SK-N-SH (cell line): ENCODE measurements at regions not wholly inside any gene's neighbourhood (a gene's known extent, or its start where the extent isn't known, plus 50 kb on each side); places are given as distances from the start of the nearest gene placed in this dataset.

Experiments
- CTCF ChIA-PET: fragments of 300-600, 350-600 bp; formaldehyde crosslinking; extraction: SDS; loops from one replicate; lab custom pipeline; 2021; lab: Yijun Ruan, JAX
- POLR2A ChIA-PET: fragments of 350-600 bp; sonication (Branson Sonifier 250); formaldehyde crosslinking; extraction: SDS; loops from one replicate; lab custom pipeline; 2020; ENCODE audit warnings: antibody characterized with exemption, inconsistent platforms; lab: Yijun Ruan, JAX
- DNase-seq: peaks from one replicate; pipeline ENCODE4 v3.0.0; 2012
- H2AFZ ChIP-seq: fragments of 200-600 bp; sonication (generic); 2 replicates; pipeline ENCODE4 v1.8.1; 2016; ENCODE audit warnings: antibody characterized with exemption, mild to moderate bottlenecking, low read depth
- H3F3A ChIP-seq: fragments of 200-600 bp; sonication (generic); replicated peaks from 2 replicates; pipeline ENCODE3; 2016; ENCODE audit warnings: antibody characterized with exemption, mild to moderate bottlenecking; ENCODE audit not compliant: insufficient read depth
- H3K27ac ChIP-seq, 2 experiments: fragments of 200-500 bp in 1 of 2; fragments of 200-600 bp in 1 of 2; sonication (Bioruptor generic) in 1 of 2; sonication (generic), shearing (Covaris generic) in 1 of 2; 2 replicates each; pipeline versions ENCODE4 v1.5.1 to v1.6.1; 2014 to 2016; ENCODE audit warnings: low read depth in 2 of 2, inconsistent platforms in 1 of 2, low read length in 1 of 2, mild to moderate bottlenecking in 1 of 2, mixed read lengths in 1 of 2
- H3K27me3 ChIP-seq: fragments of 200-600 bp; sonication (generic), shearing (Covaris generic); 2 replicates; pipeline ENCODE4 v1.6.1; 2016; ENCODE audit warnings: mixed run types; ENCODE audit not compliant: insufficient read depth
- H3K36me3 ChIP-seq, 2 experiments: fragments of 200-500 bp in 1 of 2; fragments of 200-600 bp in 1 of 2; sonication (Bioruptor generic) in 1 of 2; sonication (generic) in 1 of 2; replicated peaks in 1 of 2; 2 replicates each; pipeline versions ENCODE3 to v1.5.1; 2014 to 2016; ENCODE audit warnings: low read length in 1 of 2, mild to moderate bottlenecking in 1 of 2; ENCODE audit not compliant: insufficient read depth in 2 of 2, control insufficient read depth in 1 of 2
- H3K4me1 ChIP-seq, 2 experiments: fragments of 200-500 bp in 1 of 2; fragments of 200-600 bp in 1 of 2; sonication (Bioruptor generic) in 1 of 2; sonication (generic), shearing (Covaris generic) in 1 of 2; 2 replicates each; pipeline versions ENCODE4 v1.5.1 to v1.6.1; 2014 to 2016; ENCODE audit warnings: low read depth in 1 of 2, low read length in 1 of 2, mixed run types in 1 of 2; ENCODE audit not compliant: insufficient read depth in 2 of 2, control insufficient read depth in 1 of 2
- H3K4me2 ChIP-seq: fragments of 200-600 bp; sonication (generic), shearing (Covaris generic); 2 replicates; pipeline ENCODE4 v1.6.1; 2017; ENCODE audit warnings: mixed run types
- H3K4me3 ChIP-seq, 2 experiments: fragments of 200-500 bp in 1 of 2; fragments of 200-600 bp in 1 of 2; sonication (Bioruptor generic) in 1 of 2; sonication (generic), shearing (Covaris generic) in 1 of 2; 2 replicates each; pipeline versions ENCODE4 v1.5.1 to v1.8.1; 2014 to 2016; ENCODE audit warnings: low read depth in 2 of 2, inconsistent platforms in 1 of 2, low read length in 1 of 2, mild to moderate bottlenecking in 1 of 2, mixed read lengths in 1 of 2, moderate library complexity in 1 of 2
- H3K79me2 ChIP-seq: fragments of 200-600 bp; sonication (generic); 2 replicates; pipeline ENCODE4 v1.8.1; 2017; ENCODE audit warnings: mild to moderate bottlenecking; ENCODE audit not compliant: insufficient read depth
- H3K9ac ChIP-seq: fragments of 200-600 bp; sonication (generic); 2 replicates; pipeline ENCODE4 v1.6.1; 2017; ENCODE audit warnings: mixed run types
- H3K9me2 ChIP-seq: fragments of 200-600 bp; sonication (generic); 2 replicates; pipeline ENCODE4 v1.6.1; 2017; ENCODE audit warnings: mixed run types
- H3K9me3 ChIP-seq: fragments of 200-600 bp; sonication (generic); 2 replicates; pipeline ENCODE4 v1.6.1; 2017; ENCODE audit warnings: mixed run types, mild to moderate bottlenecking, moderate library complexity
- H4K20me1 ChIP-seq: fragments of 200-600 bp; sonication (generic); 2 replicates; pipeline ENCODE4 v1.6.1; 2017; ENCODE audit warnings: mild to moderate bottlenecking, mixed run types; ENCODE audit not compliant: insufficient read depth
- CHD2 ChIP-seq: fragments of 150-350 bp; IDR thresholded peaks from 2 replicates; pipeline ENCODE4 v1.6.1; 2018; ENCODE audit warnings: low read length; ENCODE audit not compliant: partially characterized antibody
- ELF1 ChIP-seq: IDR thresholded peaks from 2 replicates; pipeline ENCODE4 v1.4.0; 2012
- EZH2phosphoT487 ChIP-seq: fragments of 200-600 bp; sonication (generic); IDR thresholded peaks from 2 replicates; pipeline ENCODE4 v1.6.1; 2017; ENCODE audit warnings: low read depth, mixed run types, mild to moderate bottlenecking, antibody characterized with exemption, moderate library complexity, borderline replicate concordance
- FOSL2 ChIP-seq: IDR thresholded peaks from 2 replicates; pipeline ENCODE4 v1.4.0; 2012; ENCODE audit warnings: low read depth, mild to moderate bottlenecking, moderate library complexity, borderline replicate concordance
- FOXJ3 ChIP-seq: sonication (generic); formaldehyde crosslinking; IDR thresholded peaks from 2 replicates; pipeline ENCODE4 v1.5.1; 2020; ENCODE audit warnings: mild to moderate bottlenecking, missing genetic modification reagents
- FOXM1 ChIP-seq: IDR thresholded peaks from 2 replicates; pipeline ENCODE4 v1.4.0; 2012; ENCODE audit warnings: low read depth, mild to moderate bottlenecking
- GATA2 ChIP-seq: sonication (generic); formaldehyde crosslinking; IDR thresholded peaks from 2 replicates; pipeline ENCODE4 v1.5.0; 2020; ENCODE audit warnings: mild to moderate bottlenecking, missing genetic modification reagents
- JUND ChIP-seq: IDR thresholded peaks from 2 replicates; pipeline ENCODE4 v1.4.0; 2012
- MEF2A ChIP-seq: IDR thresholded peaks from 2 replicates; pipeline ENCODE4 v1.4.0; 2012; ENCODE audit warnings: low read depth, borderline replicate concordance
- MXI1 ChIP-seq: IDR thresholded peaks from 2 replicates; pipeline ENCODE4 v1.6.1; 2012; ENCODE audit warnings: mild to moderate bottlenecking, low read depth, low read length, improper control_type of control experiment
- PBX3 ChIP-seq: IDR thresholded peaks from 2 replicates; pipeline ENCODE4; 2012
- POLR2AphosphoS5 ChIP-seq: IDR thresholded peaks from 2 replicates; pipeline ENCODE4 v1.6.1; 2012; ENCODE audit warnings: low read depth, low read length
- RAD21 ChIP-seq: IDR thresholded peaks from 2 replicates; pipeline ENCODE4 v1.6.1; 2012; ENCODE audit warnings: mild to moderate bottlenecking, low read length
- RCOR1 ChIP-seq: fragments of 150-350 bp; IDR thresholded peaks from 2 replicates; pipeline ENCODE4 v1.6.1; 2017; ENCODE audit warnings: antibody characterized with exemption, low read length
- REST ChIP-seq: IDR thresholded peaks from 2 replicates; pipeline ENCODE4 v1.6.1; 2012; ENCODE audit warnings: mild to moderate bottlenecking, low read depth, low read length, moderate library complexity
- RFX5 ChIP-seq: IDR thresholded peaks from 2 replicates; pipeline ENCODE4 v1.6.1; 2012; ENCODE audit warnings: mild to moderate bottlenecking, improper control_type of control experiment, low read length
- SIN3A ChIP-seq: IDR thresholded peaks from 2 replicates; pipeline ENCODE4 v1.6.1; 2012; ENCODE audit warnings: low read depth, mild to moderate bottlenecking, low read length, moderate library complexity, borderline replicate concordance
- SMC3 ChIP-seq: IDR thresholded peaks from 2 replicates; pipeline ENCODE4 v1.6.1; 2012; ENCODE audit warnings: low read depth, low read length, improper control_type of control experiment
- TAF1 ChIP-seq: IDR thresholded peaks from 2 replicates; pipeline ENCODE4 v1.6.1; 2012; ENCODE audit warnings: low read depth, mild to moderate bottlenecking, low read length, moderate library complexity, borderline replicate concordance
- TCF12 ChIP-seq: IDR thresholded peaks from 2 replicates; pipeline ENCODE4 v1.4.0; 2012
- TEAD4 ChIP-seq: IDR thresholded peaks from 2 replicates; pipeline ENCODE4 v1.4.0; 2012; ENCODE audit warnings: mild to moderate bottlenecking, borderline replicate concordance; ENCODE audit not compliant: insufficient read depth
- USF2 ChIP-seq: fragments of 150-350 bp; IDR thresholded peaks from 2 replicates; pipeline ENCODE4 v1.6.1; 2017; ENCODE audit warnings: antibody characterized with exemption, low read length, low read depth, borderline replicate concordance
- YY1 ChIP-seq: IDR thresholded peaks from 2 replicates; pipeline ENCODE4 v1.4.0; 2012; ENCODE audit warnings: low read depth, mild to moderate bottlenecking
- WGBS: methylation state at CpG from one replicate; pipeline ENCODE4 v1.1.6; 2017; ENCODE audit warnings: low lambda C conversion rate; 5-methylcytosine and 5-hydroxymethylcytosine counted together
- TF ChIP-seq, protein P1 (sequence below): fragments of 150-350 bp; IDR thresholded peaks from 2 replicates; pipeline ENCODE4 v1.6.1; 2016; ENCODE audit warnings: mild to moderate bottlenecking, low read depth, low read length

- ChIA-PET CTCF (interaction anchor here (0.8 to 3.5 kb wide), 5 partner anchors 62 to 135 kb away, joined by 3 to 26 read pairs (median 4); partner anchors contain the start of genes COX20 and HNRNPU), POLR2A (interaction anchor here (0.5 to 4.9 kb wide), 6 partner anchors 71 to 816 kb away, joined by 3 to 47 read pairs (median 8); partner anchors contain the start of genes COX20 and HNRNPU)
- H3K27ac ChIP-seq = peak overlapping the region; percentile 99 to 100
- DNase-seq = peak; percentile 90
- H3K4me2 ChIP-seq = peak overlapping the region; percentile 84
- peak overlapping the region; percentile 98 for H3K9ac ChIP-seq
- no peaks in the 10 kb centered on the region for H3K9me3 ChIP-seq
- peak overlapping the region; percentile 54 for H2AFZ ChIP-seq
- no peaks in the 10 kb centered on the region for H3K36me3 ChIP-seq
- no peaks in the 10 kb centered on the region for H3K27me3 ChIP-seq
- H3K4me1 ChIP-seq = peaks cover 13 to 14% of the 10 kb centered on the region in 2 experiments; a peak in 3 of 4 replicates
- under 1% methylated on average over 49 of the region's 67 CpGs for WGBS
- H3K9me2 ChIP-seq = no peaks in the 10 kb centered on the region
- H3F3A ChIP-seq = peaks cover 30% of the 10 kb centered on the region
- H3K79me2 ChIP-seq = peaks cover 23% of the 10 kb centered on the region
- H4K20me1 ChIP-seq = no peaks in the 10 kb centered on the region
- peak overlapping the region; percentile 74 to 76 for H3K4me3 ChIP-seq
- TF ChIP-seq CHD2 (peak; percentile 41), RCOR1 (0 out of 2 replicates have a peak, but pooled peaks have one; percentile 47), USF2 (no peak), POLR2AphosphoS5 (peak; percentile 54), RFX5 (no peak), PBX3 (no peak; the same call in 1 of the 2 replicates), SIN3A (no peak), ELF1 (no peak), SMC3 (peak; percentile 26; the same call in 1 of the 2 replicates), JUND (no peak), REST (0 out of 2 replicates have a peak, but pooled peaks have one; percentile 18), TAF1 (peak; percentile 82), RAD21 (no peak), MEF2A (no peak), FOXJ3 (CRISPR knock-in tag) (no peak), TEAD4 (no peak), YY1 (peak; percentile 94), FOXM1 (0 out of 2 replicates have a peak, but pooled peaks have one; percentile 50), MXI1 (0 out of 2 replicates have a peak, but pooled peaks have one; percentile 26), FOSL2 (no peak), TCF12 (no peak), GATA2 (CRISPR knock-in tag) (no peak), EZH2phosphoT487 (no peak)
- TF ChIP-seq, protein P1, sequence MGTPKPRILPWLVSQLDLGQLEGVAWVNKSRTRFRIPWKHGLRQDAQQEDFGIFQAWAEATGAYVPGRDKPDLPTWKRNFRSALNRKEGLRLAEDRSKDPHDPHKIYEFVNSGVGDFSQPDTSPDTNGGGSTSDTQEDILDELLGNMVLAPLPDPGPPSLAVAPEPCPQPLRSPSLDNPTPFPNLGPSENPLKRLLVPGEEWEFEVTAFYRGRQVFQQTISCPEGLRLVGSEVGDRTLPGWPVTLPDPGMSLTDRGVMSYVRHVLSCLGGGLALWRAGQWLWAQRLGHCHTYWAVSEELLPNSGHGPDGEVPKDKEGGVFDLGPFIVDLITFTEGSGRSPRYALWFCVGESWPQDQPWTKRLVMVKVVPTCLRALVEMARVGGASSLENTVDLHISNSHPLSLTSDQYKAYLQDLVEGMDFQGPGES = no peak
Observed at GRCh38 chr1:244970744-244971551, 106.6 kb upstream of the HNRNPU start.
